ENCODE measurements at regions not wholly inside any gene's neighbourhood (a gene's known extent, or its start where the extent isn't known, plus 50 kb on each side); places are given as distances from the start of the nearest gene placed in this dataset.

- TF ChIP-seq, protein P1, sequence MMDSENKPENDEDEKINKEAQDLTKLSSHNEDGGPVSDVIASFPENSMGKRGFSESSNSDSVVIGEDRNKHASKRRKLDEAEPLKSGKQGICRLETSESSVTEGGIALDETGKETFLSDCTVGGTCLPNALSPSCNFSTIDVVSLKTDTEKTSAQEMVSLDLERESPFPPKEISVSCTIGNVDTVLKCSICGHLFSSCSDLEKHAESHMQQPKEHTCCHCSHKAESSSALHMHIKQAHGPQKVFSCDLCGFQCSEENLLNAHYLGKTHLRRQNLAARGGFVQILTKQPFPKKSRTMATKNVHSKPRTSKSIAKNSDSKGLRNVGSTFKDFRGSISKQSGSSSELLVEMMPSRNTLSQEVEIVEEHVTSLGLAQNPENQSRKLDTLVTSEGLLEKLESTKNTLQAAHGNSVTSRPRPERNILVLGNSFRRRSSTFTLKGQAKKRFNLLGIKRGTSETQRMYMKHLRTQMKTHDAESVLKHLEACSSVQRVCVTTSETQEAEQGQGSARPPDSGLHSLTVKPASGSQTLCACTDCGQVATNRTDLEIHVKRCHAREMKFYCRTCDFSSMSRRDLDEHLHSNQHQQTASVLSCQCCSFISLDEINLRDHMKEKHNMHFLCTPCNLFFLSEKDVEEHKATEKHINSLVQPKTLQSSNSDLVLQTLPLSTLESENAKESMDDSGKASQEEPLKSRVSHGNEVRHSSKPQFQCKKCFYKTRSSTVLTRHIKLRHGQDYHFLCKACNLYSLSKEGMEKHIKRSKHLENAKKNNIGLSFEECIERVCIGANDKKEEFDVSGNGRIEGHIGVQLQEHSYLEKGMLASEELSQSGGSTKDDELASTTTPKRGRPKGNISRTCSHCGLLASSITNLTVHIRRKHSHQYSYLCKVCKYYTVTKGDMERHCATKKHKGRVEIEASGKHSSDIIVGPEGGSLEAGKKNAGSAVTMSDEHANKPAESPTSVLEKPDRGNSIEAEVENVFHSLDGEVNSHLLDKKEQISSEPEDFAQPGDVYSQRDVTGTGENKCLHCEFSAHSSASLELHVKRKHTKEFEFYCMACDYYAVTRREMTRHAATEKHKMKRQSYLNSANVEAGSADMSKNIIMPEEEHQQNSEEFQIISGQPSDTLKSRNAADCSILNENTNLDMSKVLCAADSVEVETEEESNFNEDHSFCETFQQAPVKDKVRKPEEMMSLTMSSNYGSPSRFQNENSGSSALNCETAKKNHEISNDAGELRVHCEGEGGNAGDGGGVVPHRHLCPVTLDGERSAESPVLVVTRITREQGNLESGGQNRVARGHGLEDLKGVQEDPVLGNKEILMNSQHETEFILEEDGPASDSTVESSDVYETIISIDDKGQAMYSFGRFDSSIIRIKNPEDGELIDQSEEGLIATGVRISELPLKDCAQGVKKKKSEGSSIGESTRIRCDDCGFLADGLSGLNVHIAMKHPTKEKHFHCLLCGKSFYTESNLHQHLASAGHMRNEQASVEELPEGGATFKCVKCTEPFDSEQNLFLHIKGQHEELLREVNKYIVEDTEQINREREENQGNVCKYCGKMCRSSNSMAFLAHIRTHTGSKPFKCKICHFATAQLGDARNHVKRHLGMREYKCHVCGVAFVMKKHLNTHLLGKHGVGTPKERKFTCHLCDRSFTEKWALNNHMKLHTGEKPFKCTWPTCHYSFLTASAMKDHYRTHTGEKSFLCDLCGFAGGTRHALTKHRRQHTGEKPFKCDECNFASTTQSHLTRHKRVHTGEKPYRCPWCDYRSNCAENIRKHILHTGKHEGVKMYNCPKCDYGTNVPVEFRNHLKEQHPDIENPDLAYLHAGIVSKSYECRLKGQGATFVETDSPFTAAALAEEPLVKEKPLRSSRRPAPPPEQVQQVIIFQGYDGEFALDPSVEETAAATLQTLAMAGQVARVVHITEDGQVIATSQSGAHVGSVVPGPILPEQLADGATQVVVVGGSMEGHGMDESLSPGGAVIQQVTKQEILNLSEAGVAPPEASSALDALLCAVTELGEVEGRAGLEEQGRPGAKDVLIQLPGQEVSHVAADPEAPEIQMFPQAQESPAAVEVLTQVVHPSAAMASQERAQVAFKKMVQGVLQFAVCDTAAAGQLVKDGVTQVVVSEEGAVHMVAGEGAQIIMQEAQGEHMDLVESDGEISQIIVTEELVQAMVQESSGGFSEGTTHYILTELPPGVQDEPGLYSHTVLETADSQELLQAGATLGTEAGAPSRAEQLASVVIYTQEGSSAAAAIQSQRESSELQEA (IDR thresholded peaks at IDR 0.05; ENCODE audit: low read depth): no peak
Measured at GRCh38 chr2:7880126-7880525, 801.7 kb upstream of the ID2 start (continued).

- DNase-seq (ENCODE audit: extremely low read depth in 1 of 4, low spot score in 3 of 4) (no peak), ATAC-seq (no peak), FAIRE-seq (no peak)
- peaks cover 0 to 4% of the 10 kb centered on the region in 2 experiments; a peak in 2 of 5 replicates for H3K27me3 ChIP-seq (ENCODE audit: control insufficient read depth in 2 of 2, insufficient read depth in 2 of 2, low read length in 2 of 2)
- WGBS (ENCODE audit: insufficient coverage, low coverage, missing lambda C conversion rate): 0% methylated on average over 2 of the region's 2 CpGs
- BruUV-seq (replicated peaks): no TSS peak
- ChIA-PET POLR2A (no interaction called here), CTCF (ENCODE audit: low intra/inter-chr PET ratio) (no interaction called here)
- in situ Hi-C loops (cut with MboI) (no loop called here), intact Hi-C loops (cut with micrococcal nuclease) (no loop called here)
- no peaks in the 10 kb centered on the region for H3K4me1 ChIP-seq (replicated peaks in 1 of 2; ENCODE audit: control insufficient read depth in 2 of 2, insufficient read depth in 2 of 2, low read length in 2 of 2)
- no peak overlapping the region for H3K9ac ChIP-seq (ENCODE audit: insufficient read depth in 1 of 2, low read depth in 2 of 2, low read length in 2 of 2)
- no peaks in the 10 kb centered on the region for H3K36me3 ChIP-seq (ENCODE audit: control insufficient read depth, insufficient read depth, low read length)
- no peaks in the 10 kb centered on the region for H3K9me1 ChIP-seq (ENCODE audit: control insufficient read depth, insufficient read depth, low read length)
- H3K79me2 ChIP-seq (ENCODE audit: control insufficient read depth, insufficient read depth, low read length): no peaks in the 10 kb centered on the region
- H4K20me1 ChIP-seq (replicated peaks; ENCODE audit: control insufficient read depth, insufficient read depth, low read length): no peaks in the 10 kb centered on the region
- H3K9me3 ChIP-seq (replicated peaks; ENCODE audit: control insufficient read depth, insufficient read depth, low read depth, low read length): no peaks in the 10 kb centered on the region
- H3K27ac ChIP-seq (ENCODE audit: extremely low read depth, low read depth, low read length): no peak overlapping the region
- no peak overlapping the region for H3K4me2 ChIP-seq (ENCODE audit: insufficient read depth, low read length)
- no peak overlapping the region for H3K4me3 ChIP-seq
- H2AFZ ChIP-seq (ENCODE audit: low read depth, low read length): no peak overlapping the region
- TF ChIP-seq, protein P2, sequence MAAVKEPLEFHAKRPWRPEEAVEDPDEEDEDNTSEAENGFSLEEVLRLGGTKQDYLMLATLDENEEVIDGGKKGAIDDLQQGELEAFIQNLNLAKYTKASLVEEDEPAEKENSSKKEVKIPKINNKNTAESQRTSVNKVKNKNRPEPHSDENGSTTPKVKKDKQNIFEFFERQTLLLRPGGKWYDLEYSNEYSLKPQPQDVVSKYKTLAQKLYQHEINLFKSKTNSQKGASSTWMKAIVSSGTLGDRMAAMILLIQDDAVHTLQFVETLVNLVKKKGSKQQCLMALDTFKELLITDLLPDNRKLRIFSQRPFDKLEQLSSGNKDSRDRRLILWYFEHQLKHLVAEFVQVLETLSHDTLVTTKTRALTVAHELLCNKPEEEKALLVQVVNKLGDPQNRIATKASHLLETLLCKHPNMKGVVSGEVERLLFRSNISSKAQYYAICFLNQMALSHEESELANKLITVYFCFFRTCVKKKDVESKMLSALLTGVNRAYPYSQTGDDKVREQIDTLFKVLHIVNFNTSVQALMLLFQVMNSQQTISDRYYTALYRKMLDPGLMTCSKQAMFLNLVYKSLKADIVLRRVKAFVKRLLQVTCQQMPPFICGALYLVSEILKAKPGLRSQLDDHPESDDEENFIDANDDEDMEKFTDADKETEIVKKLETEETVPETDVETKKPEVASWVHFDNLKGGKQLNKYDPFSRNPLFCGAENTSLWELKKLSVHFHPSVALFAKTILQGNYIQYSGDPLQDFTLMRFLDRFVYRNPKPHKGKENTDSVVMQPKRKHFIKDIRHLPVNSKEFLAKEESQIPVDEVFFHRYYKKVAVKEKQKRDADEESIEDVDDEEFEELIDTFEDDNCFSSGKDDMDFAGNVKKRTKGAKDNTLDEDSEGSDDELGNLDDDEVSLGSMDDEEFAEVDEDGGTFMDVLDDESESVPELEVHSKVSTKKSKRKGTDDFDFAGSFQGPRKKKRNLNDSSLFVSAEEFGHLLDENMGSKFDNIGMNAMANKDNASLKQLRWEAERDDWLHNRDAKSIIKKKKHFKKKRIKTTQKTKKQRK (IDR thresholded peaks at IDR 0.05; ENCODE audit: borderline replicate concordance, low read depth, low read length): no peak
- TF ChIP-seq CEBPB (tag; IDR thresholded peaks at IDR 0.05): no peak
- TF ChIP-seq CCNT2 (IDR thresholded peaks at IDR 0.05; ENCODE audit: borderline replicate concordance, extremely low read depth, insufficient read length, low read depth, low read length): no peak
- no peak for TF ChIP-seq DEAF1 (CRISPR knock-in tag; IDR thresholded peaks at IDR 0.05)
- TF ChIP-seq GATAD2B (IDR thresholded peaks at IDR 0.05; ENCODE audit: borderline replicate concordance): no peak
Measured at GRCh38 chr2:7880566-7880965, 801.3 kb upstream of the ID2 start.

All from K562 (cell line).